ENCODE measurements at regions not wholly inside any gene's neighbourhood (a gene's known extent, or its start where the extent isn't known, plus 50 kb on each side); places are given as distances from the start of the nearest gene placed in this dataset.

GRCh38 chr5:97418462-97418861 is 235.4 kb upstream of the RIOK2 start:
- no peaks in the 10 kb centered on the region for H4K20me1 ChIP-seq (ENCODE audit: insufficient read depth, low read length)
- no peak for DNase-seq (ENCODE audit: insufficient read length, low spot score, missing footprints)
- no peak overlapping the region for H3K4me2 ChIP-seq (ENCODE audit: insufficient read depth, low read length)
- H2AFZ ChIP-seq (ENCODE audit: low read length): no peak overlapping the region
- no peak overlapping the region for H3K4me3 ChIP-seq (ENCODE audit: insufficient read depth, low read length)
- H3K27ac ChIP-seq (ENCODE audit: low read depth, low read length): no peak overlapping the region
- H3K27me3 ChIP-seq (ENCODE audit: insufficient read depth, low read length): no peaks in the 10 kb centered on the region
- no peak for TF ChIP-seq CTCF (IDR thresholded peaks at IDR 0.05; ENCODE audit: extremely low read depth, low read depth, low read length)
- H3K36me3 ChIP-seq (ENCODE audit: insufficient read depth, low read length): no peaks in the 10 kb centered on the region
- no peaks in the 10 kb centered on the region for H3K9me3 ChIP-seq (ENCODE audit: low read depth, low read length)
- no peaks in the 10 kb centered on the region for H3K4me1 ChIP-seq (ENCODE audit: insufficient read depth, low read length)
- H3K79me2 ChIP-seq (ENCODE audit: insufficient read depth, low read length): no peaks in the 10 kb centered on the region

GRCh38 chr5:97420646-97421045 is 237.6 kb upstream of the RIOK2 start:
- DNase-seq (ENCODE audit: insufficient read length, low spot score, missing footprints): no peak
- H3K9me3 ChIP-seq (ENCODE audit: low read depth, low read length): no peaks in the 10 kb centered on the region
- H3K4me3 ChIP-seq (ENCODE audit: insufficient read depth, low read length): no peak overlapping the region
- no peak overlapping the region for H3K4me2 ChIP-seq (ENCODE audit: insufficient read depth, low read length)
- H3K79me2 ChIP-seq (ENCODE audit: insufficient read depth, low read length): no peaks in the 10 kb centered on the region
- H3K36me3 ChIP-seq (ENCODE audit: insufficient read depth, low read length): no peaks in the 10 kb centered on the region
- no peak overlapping the region for H3K27ac ChIP-seq (ENCODE audit: low read depth, low read length)
- TF ChIP-seq CTCF (IDR thresholded peaks at IDR 0.05; ENCODE audit: extremely low read depth, low read depth, low read length): no peak
- H2AFZ ChIP-seq (ENCODE audit: low read length): no peak overlapping the region
- no peaks in the 10 kb centered on the region for H4K20me1 ChIP-seq (ENCODE audit: insufficient read depth, low read length)
- H3K27me3 ChIP-seq (ENCODE audit: insufficient read depth, low read length): no peaks in the 10 kb centered on the region
- no peaks in the 10 kb centered on the region for H3K4me1 ChIP-seq (ENCODE audit: insufficient read depth, low read length)

- H3K4me3 ChIP-seq (ENCODE audit: insufficient read depth, low read length): no peak overlapping the region
- H3K9me3 ChIP-seq (ENCODE audit: low read depth, low read length): no peaks in the 10 kb centered on the region
- H4K20me1 ChIP-seq (ENCODE audit: insufficient read depth, low read length): no peaks in the 10 kb centered on the region
- no peaks in the 10 kb centered on the region for H3K79me2 ChIP-seq (ENCODE audit: insufficient read depth, low read length)
- DNase-seq (ENCODE audit: insufficient read length, low spot score, missing footprints): no peak
- no peak overlapping the region for H2AFZ ChIP-seq (ENCODE audit: low read length)
- no peaks in the 10 kb centered on the region for H3K36me3 ChIP-seq (ENCODE audit: insufficient read depth, low read length)
- no peaks in the 10 kb centered on the region for H3K4me1 ChIP-seq (ENCODE audit: insufficient read depth, low read length)
- no peak for TF ChIP-seq CTCF (IDR thresholded peaks at IDR 0.05; ENCODE audit: extremely low read depth, low read depth, low read length)
- no peak overlapping the region for H3K4me2 ChIP-seq (ENCODE audit: insufficient read depth, low read length)
- H3K27me3 ChIP-seq (ENCODE audit: insufficient read depth, low read length): no peaks in the 10 kb centered on the region
- no peak overlapping the region for H3K27ac ChIP-seq (ENCODE audit: low read depth, low read length)
Observed at GRCh38 chr5:97422678-97423077, 239.6 kb upstream of the RIOK2 start.

GRCh38 chr5:97425511-97425910 is 242.5 kb upstream of the RIOK2 start:
- Histone ChIP-seq H3K4me2 (ENCODE audit: insufficient read depth, low read length) (no peak overlapping the region), H3K36me3 (ENCODE audit: insufficient read depth, low read length) (no peaks in the 10 kb centered on the region), H4K20me1 (ENCODE audit: insufficient read depth, low read length) (no peaks in the 10 kb centered on the region), H3K79me2 (ENCODE audit: insufficient read depth, low read length) (no peaks in the 10 kb centered on the region), H2AFZ (ENCODE audit: low read length) (no peak overlapping the region), H3K9me3 (ENCODE audit: low read depth, low read length) (no peaks in the 10 kb centered on the region), H3K4me1 (ENCODE audit: insufficient read depth, low read length) (no peaks in the 10 kb centered on the region), H3K27ac (ENCODE audit: low read depth, low read length) (no peak overlapping the region), H3K4me3 (ENCODE audit: insufficient read depth, low read length) (no peak overlapping the region), H3K27me3 (ENCODE audit: insufficient read depth, low read length) (no peaks in the 10 kb centered on the region)
- TF ChIP-seq CTCF (IDR thresholded peaks at IDR 0.05; ENCODE audit: extremely low read depth, low read depth, low read length): peak; percentile 63
- DNase-seq (ENCODE audit: insufficient read length, low spot score, missing footprints): no peak

All from osteoblast (primary cell).